HepG2 (cell line): ENCODE measurements at regions not wholly inside any gene's neighbourhood (a gene's known extent, or its start where the extent isn't known, plus 50 kb on each side); places are given as distances from the start of the nearest gene placed in this dataset.

ENCODE experiments used
- ATAC-seq: fragments of 200-7000 bp; cut with Tn5 transposase; 3 replicates; pipeline ENCODE4 v1.9.1; 2020; ENCODE audit warnings: mild to moderate bottlenecking, moderate library complexity
- BruUV-seq: library from RNA; stranded (reverse); fragments of 400-500 nt; replicated peaks from 2 replicates; lab custom pipeline; 2021; lab: Mats Ljungman, UMichigan
- CTCF ChIA-PET: fragments of 300-600 bp; formaldehyde crosslinking; extraction: SDS; loops from one replicate; lab custom pipeline; 2021; ENCODE audit warnings: low total read pairs, inconsistent platforms, low intra/inter-chr PET ratio; lab: Yijun Ruan, JAX
- POLR2A ChIA-PET: fragments of 350-600 bp; sonication (Branson Sonifier 250); formaldehyde crosslinking; loops from one replicate; lab custom pipeline; 2020; ENCODE audit warnings: antibody characterized with exemption, inconsistent platforms; lab: Yijun Ruan, JAX
- DNase-seq: peaks from one replicate; pipeline ENCODE4 v3.0.0-alpha.2; 2015; ENCODE audit warnings: low spot score
- FAIRE-seq: peaks from 3 replicates; lab custom pipeline; 2011; peaks lifted over from hg19 to GRCh38; lab: Jason Lieb, UNC
- H2AFZ ChIP-seq: one replicate; pipeline ENCODE4 v1.6.1; 2011; ENCODE audit warnings: low read length, inconsistent platforms
- H3K27ac ChIP-seq: fragments of 300-600 bp; 3 replicates; pipeline ENCODE4 v1.8.0; 2011; ENCODE audit warnings: mixed run types, mild to moderate bottlenecking, mixed read lengths, low read length, inconsistent platforms; ENCODE audit not compliant: insufficient read depth; ENCODE audit errors: extremely low read length
- H3K27me3 ChIP-seq, 2 experiments: fragments of 200-600 bp in 1 of 2; 2 replicates in 1 of 2; 3 replicates in 1 of 2; pipeline versions ENCODE4 v1.6.0 to v1.8.0; 2011; ENCODE audit warnings: low read length in 2 of 2, mild to moderate bottlenecking in 2 of 2, moderate library complexity in 2 of 2, inconsistent platforms in 1 of 2; ENCODE audit not compliant: insufficient read depth in 2 of 2, control insufficient read depth in 1 of 2
- H3K36me3 ChIP-seq, 2 experiments: fragments of 200-600 bp in 1 of 2; replicated peaks in 1 of 2; 2 replicates in 1 of 2; 3 replicates in 1 of 2; pipeline versions ENCODE4 v1.5.1 to v1.8.0; 2011; ENCODE audit warnings: low read length in 2 of 2, inconsistent platforms in 1 of 2; ENCODE audit not compliant: insufficient read depth in 2 of 2, control insufficient read depth in 1 of 2
- H3K4me1 ChIP-seq: 2 replicates; pipeline ENCODE4 v1.5.1; 2012; ENCODE audit warnings: low read length, inconsistent platforms; ENCODE audit not compliant: insufficient read depth
- H3K4me2 ChIP-seq: 2 replicates; pipeline ENCODE4 v1.6.0; 2011; ENCODE audit warnings: low read depth, low read length, inconsistent platforms
- H3K4me3 ChIP-seq, 3 experiments: fragments of 200-600 bp in 1 of 3; sonication (generic), shearing (Covaris generic) in 1 of 3; replicated peaks in 1 of 3; 2 replicates each; pipeline ENCODE4 v1.5.1; 2011 to 2016; ENCODE audit warnings: low read length in 3 of 3, inconsistent platforms in 2 of 3, low read depth in 2 of 3, mild to moderate bottlenecking in 2 of 3, control low read depth in 1 of 3, mixed read lengths in 1 of 3; ENCODE audit not compliant: insufficient read depth in 1 of 3
- H3K79me2 ChIP-seq: one replicate; pipeline ENCODE4 v1.6.1; 2011; ENCODE audit warnings: low read length, inconsistent platforms; ENCODE audit not compliant: insufficient read depth
- H3K9ac ChIP-seq: 2 replicates; pipeline ENCODE4 v1.6.0; 2011; ENCODE audit warnings: mild to moderate bottlenecking, low read depth, low read length, inconsistent platforms; ENCODE audit not compliant: insufficient read depth
- H3K9me3 ChIP-seq: 2 replicates; pipeline ENCODE4 v1.5.1; 2012; ENCODE audit warnings: mild to moderate bottlenecking, low read length
- H4K20me1 ChIP-seq: 2 replicates; pipeline ENCODE4 v1.6.0; 2011; ENCODE audit warnings: inconsistent platforms, mild to moderate bottlenecking, low read length, moderate library complexity; ENCODE audit not compliant: insufficient read depth
- ASH2L ChIP-seq: fragments of 300-600, 200-600 bp; sonication (generic); IDR thresholded peaks from 2 replicates; pipeline ENCODE4 v1.7.0; 2017; ENCODE audit warnings: low read depth, mild to moderate bottlenecking, moderate library complexity, mixed read lengths, low read length; ENCODE audit not compliant: insufficient read length
- ATF4 ChIP-seq, 2 experiments: fragments of 450-650 bp in 1 of 2; sonication (generic) in 1 of 2; formaldehyde crosslinking; IDR thresholded peaks; 2 replicates each; pipeline versions ENCODE4 v1.5.0 to v1.8.0; 2020 to 2022; ENCODE audit warnings: mild to moderate bottlenecking in 1 of 2, missing genetic modification reagents in 1 of 2
- NR2F6 ChIP-seq, 2 experiments: IDR thresholded peaks; 2 replicates each; pipeline ENCODE4 v1.6.1; 2016; ENCODE audit warnings: antibody characterized with exemption in 1 of 2, mild to moderate bottlenecking in 1 of 2
- POGK ChIP-seq: sonication (generic); formaldehyde crosslinking; conservative IDR thresholded peaks from 2 replicates; pipeline ENCODE4 v1.8.0; 2022; ENCODE audit warnings: mild to moderate bottlenecking, moderate library complexity, missing genetic modification reagents
- RFXANK ChIP-seq: IDR thresholded peaks from 2 replicates; pipeline ENCODE4 v1.6.1; 2016
- SP2 ChIP-seq: sonication (generic); formaldehyde crosslinking; IDR thresholded peaks from 2 replicates; pipeline ENCODE4 v1.5.1; 2020; ENCODE audit warnings: mild to moderate bottlenecking, missing genetic modification reagents
- TFE3 ChIP-seq: IDR thresholded peaks from 2 replicates; pipeline ENCODE4 v1.6.1; 2016
- WIZ ChIP-seq: sonication (generic); formaldehyde crosslinking; IDR thresholded peaks from 2 replicates; pipeline ENCODE4 v1.5.1; 2020; ENCODE audit warnings: mild to moderate bottlenecking, missing genetic modification reagents
- YEATS2 ChIP-seq: sonication (generic); formaldehyde crosslinking; IDR thresholded peaks from 2 replicates; pipeline ENCODE4 v1.4.0; 2020; ENCODE audit warnings: missing genetic modification reagents, borderline replicate concordance
- ZBTB37 ChIP-seq: sonication (generic); formaldehyde crosslinking; IDR thresholded peaks from 2 replicates; pipeline ENCODE4 v1.4.0; 2020; ENCODE audit warnings: mild to moderate bottlenecking, missing genetic modification reagents
- ZNF124 ChIP-seq: sonication (generic); formaldehyde crosslinking; IDR thresholded peaks from 2 replicates; pipeline ENCODE4 v1.4.0; 2020; ENCODE audit warnings: missing genetic modification reagents
- ZNF180 ChIP-seq: sonication (generic); formaldehyde crosslinking; IDR thresholded peaks from 2 replicates; pipeline ENCODE4 v1.4.0; 2020; ENCODE audit warnings: low read depth, missing genetic modification reagents, borderline replicate concordance
- ZNF570 ChIP-seq: sonication (generic); formaldehyde crosslinking; IDR thresholded peaks from 2 replicates; pipeline ENCODE4 v1.4.0; 2020; ENCODE audit warnings: mild to moderate bottlenecking, missing genetic modification reagents, borderline replicate concordance
- WGBS: methylation state at CpG from one replicate; pipeline ENCODE4 v1.1.6; 2017; ENCODE audit warnings: low lambda C conversion rate; 5-methylcytosine and 5-hydroxymethylcytosine counted together
- in situ Hi-C: cut with HindIII; loops from 2 replicates; pipeline ENCODE4 v1.10.0; 2017; ENCODE audit warnings: low pct_unique_long_range_greater_than_20kb; ENCODE audit not compliant: extremely low pct_ligation_motif_present
- intact Hi-C: fragments of 100-400 bp; cut with micrococcal nuclease; formaldehyde crosslinking; loops from one replicate; pipeline ENCODE4 v1.10.0; 2022; ENCODE audit not compliant: unreplicated experiment
- TF ChIP-seq, protein P1 (sequence below): sonication (generic); formaldehyde crosslinking; IDR thresholded peaks from 2 replicates; pipeline ENCODE4 v1.4.0; 2020; ENCODE audit warnings: low read depth, missing genetic modification reagents
- TF ChIP-seq, protein P2 (sequence below): sonication (generic); formaldehyde crosslinking; IDR thresholded peaks from 2 replicates; pipeline ENCODE4 v1.8.1; 2023; ENCODE audit warnings: mild to moderate bottlenecking, missing genetic modification reagents, borderline replicate concordance

DNA sequence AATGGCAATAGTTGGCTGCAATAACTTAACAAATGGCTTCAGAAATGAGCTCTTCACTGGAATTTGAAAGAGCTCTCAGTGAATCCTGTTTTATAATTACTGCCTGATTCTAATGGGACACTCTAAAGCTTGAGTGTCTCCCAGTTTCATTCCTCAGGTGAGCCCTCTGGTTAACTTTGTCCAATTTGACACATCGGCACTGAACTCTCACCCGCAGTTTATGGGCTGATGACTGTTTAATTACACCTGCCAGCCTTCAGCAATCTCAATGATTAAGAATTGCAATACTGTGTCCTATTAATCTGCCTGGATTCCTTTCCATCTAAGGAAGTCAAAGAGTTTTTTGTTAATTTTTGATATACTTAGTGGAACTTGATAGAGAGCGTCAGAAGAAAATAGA, 110.7 kb upstream of the NABP1 start:
- FAIRE-seq (no peak), DNase-seq (no peak), ATAC-seq (no peak)
- POLR2A ChIA-PET = interaction anchor here (2.1 kb wide), 1 partner anchor 111 kb away, joined by 7 read pairs; the partner anchor contains the start of gene NABP1
- intact Hi-C loops (loop anchor here (2.0 kb wide), 1 partner anchor 192 kb away; no protein-coding TSS in a partner anchor), in situ Hi-C loops (loop anchor here (5.0 kb wide), 1 partner anchor 125 kb away; no protein-coding TSS in a partner anchor)
- Histone ChIP-seq H3K4me2 (no peak overlapping the region), H3K9me3 (no peaks in the 10 kb centered on the region), H3K4me1 (peaks cover 11% of the 10 kb centered on the region), H3K4me3 (no peak overlapping the region), H4K20me1 (no peaks in the 10 kb centered on the region), H3K27me3 (no peaks in the 10 kb centered on the region), H3K36me3 (no peaks in the 10 kb centered on the region), H2AFZ (no peak overlapping the region), H3K79me2 (no peaks in the 10 kb centered on the region), H3K9ac (no peak overlapping the region), H3K27ac (no peak overlapping the region)
- 96% methylated on average over 3 of the region's 3 CpGs for WGBS
- CTCF ChIA-PET = interaction anchor here (3.5 kb wide), 1 partner anchor 124 kb away, joined by 58 read pairs; no protein-coding TSS in a partner anchor
- BruUV-seq = no TSS peak
- TF ChIP-seq TFE3 (CRISPR knock-in tag) (no peak), ASH2L (no peak), WIZ (CRISPR knock-in tag) (no peak), SP2 (CRISPR knock-in tag) (no peak), POGK (CRISPR knock-in tag) (no peak), YEATS2 (no peak), ZNF570 (no peak), NR2F6 (IDR thresholded peaks at IDR 0.05) (no peak), NR2F6 (CRISPR knock-in tag; IDR thresholded peaks at IDR 0.05) (no peak), ZNF180 (no peak), ATF4 (CRISPR knock-in tag; IDR thresholded peaks at IDR 0.05) (no peak), ZNF124 (no peak), ZBTB37 (CRISPR knock-in tag) (no peak), RFXANK (CRISPR knock-in tag) (no peak)
- TF ChIP-seq, protein P1, sequence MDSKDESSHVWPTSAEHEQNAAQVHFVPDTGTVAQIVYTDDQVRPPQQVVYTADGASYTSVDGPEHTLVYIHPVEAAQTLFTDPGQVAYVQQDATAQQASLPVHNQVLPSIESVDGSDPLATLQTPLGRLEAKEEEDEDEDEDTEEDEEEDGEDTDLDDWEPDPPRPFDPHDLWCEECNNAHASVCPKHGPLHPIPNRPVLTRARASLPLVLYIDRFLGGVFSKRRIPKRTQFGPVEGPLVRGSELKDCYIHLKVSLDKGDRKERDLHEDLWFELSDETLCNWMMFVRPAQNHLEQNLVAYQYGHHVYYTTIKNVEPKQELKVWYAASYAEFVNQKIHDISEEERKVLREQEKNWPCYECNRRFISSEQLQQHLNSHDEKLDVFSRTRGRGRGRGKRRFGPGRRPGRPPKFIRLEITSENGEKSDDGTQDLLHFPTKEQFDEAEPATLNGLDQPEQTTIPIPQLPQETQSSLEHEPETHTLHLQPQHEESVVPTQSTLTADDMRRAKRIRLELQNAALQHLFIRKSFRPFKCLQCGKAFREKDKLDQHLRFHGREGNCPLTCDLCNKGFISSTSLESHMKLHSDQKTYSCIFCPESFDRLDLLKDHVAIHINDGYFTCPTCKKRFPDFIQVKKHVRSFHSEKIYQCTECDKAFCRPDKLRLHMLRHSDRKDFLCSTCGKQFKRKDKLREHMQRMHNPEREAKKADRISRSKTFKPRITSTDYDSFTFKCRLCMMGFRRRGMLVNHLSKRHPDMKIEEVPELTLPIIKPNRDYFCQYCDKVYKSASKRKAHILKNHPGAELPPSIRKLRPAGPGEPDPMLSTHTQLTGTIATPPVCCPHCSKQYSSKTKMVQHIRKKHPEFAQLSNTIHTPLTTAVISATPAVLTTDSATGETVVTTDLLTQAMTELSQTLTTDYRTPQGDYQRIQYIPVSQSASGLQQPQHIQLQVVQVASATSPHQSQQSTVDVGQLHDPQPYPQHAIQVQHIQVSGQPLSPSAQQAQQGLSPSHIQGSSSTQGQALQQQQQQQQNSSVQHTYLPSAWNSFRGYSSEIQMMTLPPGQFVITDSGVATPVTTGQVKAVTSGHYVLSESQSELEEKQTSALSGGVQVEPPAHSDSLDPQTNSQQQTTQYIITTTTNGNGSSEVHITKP = no peak
- TF ChIP-seq, protein P2, sequence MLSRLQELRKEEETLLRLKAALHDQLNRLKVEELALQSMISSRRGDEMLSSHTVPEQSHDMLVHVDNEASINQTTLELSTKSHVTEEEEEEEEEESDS = no peak
